RPMI8226 (cell line): ENCODE measurements at regions not wholly inside any gene's neighbourhood (a gene's known extent, or its start where the extent isn't known, plus 50 kb on each side); places are given as distances from the start of the nearest gene placed in this dataset.
"Not testable (repeated sequence)": the region's sequence is repeated elsewhere in the genome, so short reads cannot be mapped to it uniquely, and the experiment has no call there.

ENCODE experiments used
- DNase-seq: peaks from one replicate; pipeline ENCODE4 v3.0.0-alpha.2; 2015

GRCh38 chr12:107607464-107608392 is 77.9 kb upstream of the PWP1 start:
- DNase-seq: peak; percentile 81

GRCh38 chr12:107608779-107609178 is 76.8 kb upstream of the PWP1 start:
- not testable (repeated sequence) for DNase-seq

DNA sequence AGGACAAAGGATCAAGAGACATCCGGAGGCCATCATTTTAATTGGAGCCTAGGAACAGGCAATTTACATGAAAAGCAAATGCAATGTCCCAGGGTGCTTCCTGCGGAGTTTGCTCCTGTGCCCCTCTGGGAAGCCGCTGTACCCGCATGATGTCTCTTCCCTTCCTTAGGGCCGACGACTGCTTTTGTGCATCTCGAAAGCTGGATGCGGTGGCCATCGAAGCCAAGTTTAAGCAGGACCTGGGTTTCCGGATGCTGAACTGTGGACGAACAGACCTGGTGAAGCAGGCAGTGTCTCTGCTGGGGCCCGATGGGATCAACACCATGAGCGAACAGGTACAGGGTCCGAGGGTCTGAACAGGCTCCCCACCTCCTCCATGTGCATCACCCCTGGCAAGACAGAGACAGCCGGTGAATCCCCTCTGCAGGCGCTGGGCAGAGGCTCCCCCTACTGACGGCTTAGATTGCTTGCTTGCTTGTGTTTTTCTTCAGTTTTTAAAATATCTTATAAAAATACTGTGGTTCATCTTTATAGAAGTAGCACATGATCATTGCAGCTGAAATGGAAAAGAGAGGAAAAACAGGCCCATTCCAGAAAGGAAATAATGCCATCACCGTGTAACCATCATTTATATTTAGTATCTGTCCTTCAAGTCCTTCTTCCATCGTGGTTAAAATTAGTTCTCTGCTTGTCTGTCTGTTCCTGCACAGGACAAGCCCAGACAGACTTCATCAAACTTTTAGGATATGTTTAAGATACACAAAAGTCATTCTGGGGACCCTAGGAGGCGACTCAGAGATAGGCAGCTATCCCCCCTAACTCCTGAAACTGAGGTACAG is 75.4 kb upstream of the PWP1 start:
- peak; percentile 45 for DNase-seq

DNA sequence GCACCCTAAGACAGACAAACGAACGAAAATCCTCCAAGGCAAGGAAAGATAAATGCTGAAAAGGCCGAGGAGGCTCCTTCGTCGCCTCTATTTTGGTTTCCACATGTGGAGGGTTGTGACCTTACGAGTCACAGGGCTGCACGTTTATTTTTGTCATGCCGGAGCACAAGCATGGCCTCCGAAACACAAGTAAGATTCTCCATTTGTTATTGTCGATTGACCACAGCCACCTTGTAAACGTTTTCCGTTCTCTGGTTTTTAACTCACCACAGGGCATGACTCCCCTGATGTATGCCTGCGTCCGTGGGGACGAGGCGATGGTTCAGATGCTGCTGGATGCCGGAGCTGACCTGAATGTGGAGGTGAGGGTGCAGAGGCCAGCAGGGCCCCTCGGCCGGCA is 73.1 kb upstream of the PWP1 start:
- no peak for DNase-seq

GRCh38 chr12:107616941-107617340 is 68.7 kb upstream of the PWP1 start:
- DNase-seq: no peak

DNA sequence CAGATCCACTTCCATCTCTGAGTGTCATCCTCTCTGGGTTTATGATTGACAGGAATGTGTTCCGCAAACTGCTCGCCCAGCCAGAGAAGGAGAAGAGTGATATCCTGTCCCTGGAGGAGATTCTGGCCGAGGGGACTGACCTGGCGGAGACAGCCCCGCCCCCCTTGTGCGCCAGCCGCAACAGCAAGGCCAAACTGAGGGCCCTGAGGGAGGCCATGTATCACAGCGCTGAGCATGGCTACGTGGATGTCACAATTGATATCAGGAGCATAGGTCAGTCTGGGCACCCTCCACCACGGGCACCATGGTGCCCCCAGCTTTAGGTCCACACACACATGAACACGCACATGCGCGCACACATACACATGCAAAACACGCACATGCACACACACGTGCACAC is 67.5 kb upstream of the PWP1 start:
- DNase-seq: no peak

GRCh38 chr12:107619831-107620230 is 65.8 kb upstream of the PWP1 start:
- DNase-seq: no peak

- DNase-seq: peak; percentile 38
These were observed 63.6 kb upstream of the PWP1 start for GRCh38 chr12:107622001-107622400.

DNA sequence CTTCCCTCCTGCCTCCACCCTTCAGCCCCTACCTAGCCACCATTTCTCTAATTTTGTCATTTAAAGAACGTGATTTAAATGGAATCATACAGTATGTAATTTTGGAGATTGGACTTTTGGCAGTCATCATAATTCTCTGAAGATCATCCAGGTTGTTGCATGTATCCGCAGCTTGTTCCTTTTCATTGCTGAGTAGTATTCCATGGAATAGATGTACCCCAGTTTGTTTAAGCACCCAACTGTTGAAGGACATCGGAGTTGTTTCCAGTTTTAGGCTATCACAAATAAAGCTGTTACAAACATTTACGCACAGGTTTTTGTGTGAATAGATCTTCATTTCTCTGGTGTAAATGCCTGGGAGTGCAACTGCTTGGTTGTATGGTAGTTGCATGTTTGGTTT is 61.1 kb upstream of the PWP1 start:
- DNase-seq: no peak

DNA sequence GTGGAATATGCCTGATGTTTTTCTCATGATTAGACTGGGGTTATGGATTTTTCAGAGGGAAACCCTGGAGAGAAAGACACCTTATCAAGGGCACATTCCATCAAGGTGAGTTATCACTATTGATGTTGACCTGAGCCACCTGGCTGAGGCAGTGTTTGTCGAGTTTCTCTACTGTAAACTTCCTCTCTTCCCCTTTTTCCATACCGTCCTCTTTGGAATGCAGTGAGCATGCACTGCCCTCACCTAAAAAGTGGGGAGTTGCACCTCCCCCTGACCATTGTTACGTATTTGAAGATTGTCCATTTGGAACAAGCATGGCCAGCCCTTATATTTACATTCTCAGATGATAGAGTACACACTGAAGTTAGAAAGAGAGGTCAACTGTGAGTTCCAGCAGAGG is 53.9 kb upstream of the PWP1 start:
- no peak for DNase-seq

DNA sequence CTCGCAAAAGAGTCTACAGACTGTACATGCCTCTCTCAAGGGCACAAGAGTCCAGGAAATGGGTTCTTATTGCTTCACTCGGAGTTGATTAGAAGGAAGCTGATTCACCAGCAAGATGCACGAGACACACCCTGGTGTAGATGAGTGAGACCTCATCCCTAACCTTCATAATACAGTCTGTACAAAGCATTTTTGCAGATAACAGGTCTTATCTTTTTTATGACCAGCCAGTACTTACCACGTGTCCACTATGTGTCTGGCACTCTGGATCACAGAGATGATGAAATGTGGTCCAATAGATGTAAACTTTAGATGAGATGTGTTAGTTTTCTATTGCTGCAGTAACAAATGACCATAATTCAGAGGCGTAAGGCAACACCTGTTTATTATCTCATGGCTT is 53.4 kb upstream of the PWP1 start:
- DNase-seq: no peak

DNA sequence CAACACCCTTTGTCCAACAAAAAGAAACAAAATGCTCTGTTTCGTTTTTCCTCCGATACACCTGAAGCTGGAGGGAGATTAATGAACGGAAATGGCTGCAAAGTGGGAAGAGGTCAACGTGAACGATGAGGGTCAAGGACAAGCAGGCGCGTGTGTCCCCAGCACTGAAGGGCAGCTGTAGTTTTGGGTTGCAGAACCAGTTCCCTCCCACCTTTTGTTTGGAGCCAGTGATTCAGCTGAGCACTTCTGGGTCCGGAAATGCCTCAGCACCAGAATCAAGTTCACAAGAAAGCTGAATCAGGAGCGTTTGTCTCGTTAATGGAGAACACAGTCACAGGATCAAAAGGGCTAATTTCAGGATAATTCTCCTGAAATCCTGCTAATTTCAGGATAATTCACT is 51.1 kb upstream of the PWP1 start:
- no peak for DNase-seq

DNA sequence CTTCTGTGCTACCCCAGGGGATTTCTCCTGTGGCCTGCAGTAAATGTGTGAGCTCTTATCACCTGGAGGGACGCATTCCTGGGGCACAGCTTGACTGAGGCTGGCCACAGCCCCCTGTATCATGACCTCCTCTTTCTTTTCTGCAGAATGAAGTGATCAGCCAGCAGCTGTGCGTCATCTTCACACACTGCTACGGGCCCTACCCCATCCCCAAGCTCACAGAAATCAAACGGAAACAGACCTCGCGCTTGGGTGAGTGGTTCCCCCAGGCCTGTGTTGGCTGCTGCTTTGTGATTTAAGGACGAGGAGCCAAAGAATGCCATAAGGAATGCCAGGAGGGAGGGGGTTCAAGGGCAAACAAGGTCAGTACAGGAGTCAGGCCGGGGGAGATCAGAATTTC is 50.5 kb upstream of the PWP1 start:
- no peak for DNase-seq
